SHP77 (cell line): ENCODE measurements at regions not wholly inside any gene's neighbourhood (a gene's known extent, or its start where the extent isn't known, plus 50 kb on each side); places are given as distances from the start of the nearest gene placed in this dataset.

Experiments used
- DNase-seq, 2 experiments: peaks; one replicate each; lab custom pipeline; 2025; lab: John Stamatoyannopoulos, UW

- DNase-seq: no peak
These were observed 173.4 kb upstream of the BMP4 start for GRCh38 chr14:54129850-54130640.

- DNase-seq: no peak
These were observed 175.9 kb upstream of the BMP4 start for GRCh38 chr14:54132496-54132895.

GRCh38 chr14:54133896-54134295 lies 177.3 kb upstream of the BMP4 start:
- DNase-seq: no peak

- DNase-seq: no peak
These were observed 179.2 kb upstream of the BMP4 start for GRCh38 chr14:54135804-54136280.

- no peak for DNase-seq
These were observed 180.4 kb upstream of the BMP4 start for GRCh38 chr14:54136894-54137613.

GRCh38 chr14:54137614-54137961 lies 181.0 kb upstream of the BMP4 start:
- no peak for DNase-seq

GRCh38 chr14:54138024-54138353 lies 181.4 kb upstream of the BMP4 start:
- no peak for DNase-seq

GRCh38 chr14:54138354-54139038 lies 181.9 kb upstream of the BMP4 start:
- DNase-seq: no peak

- DNase-seq: no peak
These were observed 183.9 kb upstream of the BMP4 start for GRCh38 chr14:54140551-54140950.

- DNase-seq: no peak
These were observed 190.0 kb upstream of the BMP4 start for GRCh38 chr14:54146601-54147000.

- DNase-seq: no peak
These were observed 190.7 kb upstream of the BMP4 start for GRCh38 chr14:54147282-54147681.

GRCh38 chr14:54147758-54148157 lies 191.1 kb upstream of the BMP4 start:
- DNase-seq: no peak

- no peak for DNase-seq
These were observed 191.6 kb upstream of the BMP4 start for GRCh38 chr14:54148251-54148650.

GRCh38 chr14:54152351-54152750 lies 195.7 kb upstream of the BMP4 start:
- DNase-seq: no peak

- no peak for DNase-seq
These were observed 209.7 kb upstream of the BMP4 start for GRCh38 chr14:54166049-54166950.

GRCh38 chr14:54168489-54168888 lies 211.9 kb upstream of the BMP4 start:
- DNase-seq: no peak

GRCh38 chr14:54169254-54169924 lies 212.8 kb upstream of the BMP4 start:
- no peak for DNase-seq

GRCh38 chr14:54170301-54170700 lies 213.7 kb upstream of the BMP4 start:
- no peak for DNase-seq

GRCh38 chr14:54172114-54172513 lies 215.5 kb upstream of the BMP4 start:
- no peak for DNase-seq

- no peak for DNase-seq
These were observed 215.9 kb upstream of the BMP4 start for GRCh38 chr14:54172562-54172961.

GRCh38 chr14:54173802-54174201 lies 217.2 kb upstream of the BMP4 start:
- no peak for DNase-seq
